IMR-90 (cell line): ENCODE measurements at regions not wholly inside any gene's neighbourhood (a gene's known extent, or its start where the extent isn't known, plus 50 kb on each side); places are given as distances from the start of the nearest gene placed in this dataset.

Experiments
- ATAC-seq: fragments of 200-7000 bp; cut with Tn5 transposase; 2 replicates; pipeline ENCODE4 v1.9.1; 2020; ENCODE audit warnings: low read depth, mild to moderate bottlenecking, moderate library complexity
- BruUV-seq: library from RNA; stranded (reverse); fragments of 400-500 nt; replicated peaks from 2 replicates; lab custom pipeline; 2021; lab: Mats Ljungman, UMichigan
- CTCF ChIA-PET: fragments of 300-600 bp; formaldehyde crosslinking; extraction: SDS; loops from one replicate; lab custom pipeline; 2021; ENCODE audit warnings: antibody characterized with exemption; lab: Yijun Ruan, JAX
- POLR2A ChIA-PET: fragments of 300-600 bp; sonication (Branson Sonifier 250); formaldehyde crosslinking; loops from one replicate; lab custom pipeline; 2022; ENCODE audit warnings: antibody characterized with exemption; ENCODE audit not compliant: unreplicated experiment; lab: Charles Lee
- DNase-seq: peaks from one replicate; pipeline ENCODE4 v3.0.0; 2013
- H2AFZ ChIP-seq: replicated peaks from 2 replicates; pipeline ENCODE3; 2013; ENCODE audit warnings: low read length, mild to moderate bottlenecking; ENCODE audit not compliant: poor library complexity
- H2AK5ac ChIP-seq: 2 replicates; pipeline ENCODE4 v1.6.1; 2013; ENCODE audit warnings: low read depth, low read length, inconsistent platforms
- H2AK9ac ChIP-seq: replicated peaks from 2 replicates; pipeline ENCODE3; 2013; ENCODE audit warnings: mild to moderate bottlenecking, low read depth, low read length, moderate library complexity; ENCODE audit not compliant: poor library complexity
- H2BK120ac ChIP-seq: 2 replicates; pipeline ENCODE4 v1.6.1; 2013; ENCODE audit warnings: low read depth, low read length, inconsistent platforms
- H2BK15ac ChIP-seq: 3 replicates; pipeline ENCODE4 v1.6.1; 2013; ENCODE audit warnings: low read depth, low read length, inconsistent platforms
- H2BK20ac ChIP-seq: 2 replicates; pipeline ENCODE4 v1.6.1; 2013; ENCODE audit warnings: low read depth, mild to moderate bottlenecking, inconsistent platforms, low read length, moderate library complexity
- H2BK5ac ChIP-seq: 2 replicates; pipeline ENCODE4 v1.6.1; 2013; ENCODE audit warnings: mild to moderate bottlenecking, low read depth, low read length, inconsistent platforms; ENCODE audit not compliant: poor library complexity, severe bottlenecking
- H3K14ac ChIP-seq: replicated peaks from 2 replicates; pipeline ENCODE4 v1.6.1; 2013; ENCODE audit warnings: low read depth, low read length, inconsistent platforms
- H3K18ac ChIP-seq: 2 replicates; pipeline ENCODE4 v1.6.1; 2013; ENCODE audit warnings: low read depth, low read length, control low read depth
- H3K23ac ChIP-seq: 2 replicates; pipeline ENCODE4 v1.6.1; 2013; ENCODE audit warnings: low read depth, low read length, inconsistent platforms
- H3K27ac ChIP-seq: 2 replicates; pipeline ENCODE4 v1.5.1; 2013; ENCODE audit warnings: mild to moderate bottlenecking, control low read depth, low read length; ENCODE audit not compliant: insufficient read depth
- H3K27me3 ChIP-seq: 2 replicates; pipeline ENCODE4 v1.6.1; 2013; ENCODE audit warnings: low read length; ENCODE audit not compliant: control insufficient read depth, insufficient read depth
- H3K36me3 ChIP-seq: 2 replicates; pipeline ENCODE4 v1.6.1; 2013; ENCODE audit warnings: low read length, mixed read lengths; ENCODE audit not compliant: control insufficient read depth, insufficient read depth
- H3K4ac ChIP-seq: 2 replicates; pipeline ENCODE4 v1.6.1; 2013; ENCODE audit warnings: low read depth, low read length, inconsistent platforms
- H3K4me1 ChIP-seq: 2 replicates; pipeline ENCODE4 v1.6.1; 2013; ENCODE audit warnings: low read length, mixed read lengths; ENCODE audit not compliant: control insufficient read depth, insufficient read depth
- H3K4me2 ChIP-seq: 2 replicates; pipeline ENCODE4 v1.6.1; 2013; ENCODE audit warnings: low read depth, mild to moderate bottlenecking, control low read depth, low read length, moderate library complexity
- H3K4me3 ChIP-seq: 2 replicates; pipeline ENCODE4 v1.5.1; 2013; ENCODE audit warnings: low read depth, mild to moderate bottlenecking, control low read depth, low read length, moderate library complexity; ENCODE audit not compliant: insufficient read depth
- H3K56ac ChIP-seq: 2 replicates; pipeline ENCODE4 v1.6.1; 2013; ENCODE audit warnings: low read length, inconsistent platforms; ENCODE audit not compliant: insufficient read depth; ENCODE audit errors: extremely low read depth
- H3K79me1 ChIP-seq, 2 experiments: 2 replicates each; pipeline ENCODE4 v1.6.1; 2013; ENCODE audit warnings: low read length in 2 of 2, inconsistent platforms in 1 of 2, low read depth in 1 of 2
- H3K9ac ChIP-seq: 2 replicates; pipeline ENCODE4 v1.6.1; 2013; ENCODE audit warnings: low read depth, low read length, control low read depth
- H3K9me1 ChIP-seq: 2 replicates; pipeline ENCODE4 v1.6.1; 2013; ENCODE audit warnings: low read length, inconsistent platforms; ENCODE audit not compliant: insufficient read depth
- H3K9me3 ChIP-seq: 2 replicates; pipeline ENCODE4 v1.6.1; 2013; ENCODE audit warnings: low read length; ENCODE audit not compliant: control insufficient read depth, insufficient read depth
- H4K20me1 ChIP-seq: 2 replicates; pipeline ENCODE4 v1.6.1; 2013; ENCODE audit warnings: low read length, inconsistent platforms; ENCODE audit not compliant: insufficient read depth
- H4K5ac ChIP-seq: 2 replicates; pipeline ENCODE4 v1.6.1; 2013; ENCODE audit warnings: mild to moderate bottlenecking, low read depth, low read length, control low read depth
- H4K8ac ChIP-seq, 2 experiments: 2 replicates each; pipeline ENCODE4 v1.6.1; 2013; ENCODE audit warnings: low read depth in 2 of 2, low read length in 2 of 2, control low read depth in 1 of 2, inconsistent platforms in 1 of 2
- H4K91ac ChIP-seq: 2 replicates; pipeline ENCODE4 v1.6.1; 2013; ENCODE audit warnings: low read depth, low read length, inconsistent platforms; ENCODE audit not compliant: insufficient read depth
- BHLHE40 ChIP-seq: fragments of 150-350 bp; IDR thresholded peaks from 2 replicates; pipeline ENCODE4 v1.6.1; 2016; ENCODE audit warnings: mild to moderate bottlenecking, low read depth, low read length
- CEBPB ChIP-seq: IDR thresholded peaks from 2 replicates; pipeline ENCODE4 v1.6.1; 2012; ENCODE audit warnings: low read depth, low read length, improper control_type of control experiment
- CHD1 ChIP-seq: IDR thresholded peaks from 2 replicates; pipeline ENCODE4 v1.6.1; 2012; ENCODE audit warnings: low read depth, low read length, improper control_type of control experiment
- FOS ChIP-seq: fragments of 150-350 bp; IDR thresholded peaks from 2 replicates; pipeline ENCODE4 v1.6.1; 2016; ENCODE audit warnings: low read depth, low read length
- MAFK ChIP-seq: IDR thresholded peaks from 2 replicates; pipeline ENCODE4 v1.6.1; 2012; ENCODE audit warnings: low read depth, low read length, improper control_type of control experiment
- MAZ ChIP-seq: IDR thresholded peaks from 2 replicates; pipeline ENCODE4 v1.6.1; 2012; ENCODE audit warnings: low read depth, mild to moderate bottlenecking, low read length, improper control_type of control experiment, moderate library complexity, borderline replicate concordance
- MXI1 ChIP-seq: IDR thresholded peaks from 2 replicates; pipeline ENCODE4 v1.6.1; 2012; ENCODE audit warnings: low read depth, mild to moderate bottlenecking, low read length, moderate library complexity, borderline replicate concordance
- NFE2L2 ChIP-seq: fragments of 150-350 bp; IDR thresholded peaks from 2 replicates; pipeline ENCODE4 v1.6.1; 2016; ENCODE audit warnings: low read depth, mild to moderate bottlenecking, low read length
- POLR2A ChIP-seq: IDR thresholded peaks from 2 replicates; pipeline ENCODE4 v1.6.1; 2012; ENCODE audit warnings: mild to moderate bottlenecking, low read depth, low read length
- RAD21 ChIP-seq: IDR thresholded peaks from 2 replicates; pipeline ENCODE4 v1.6.1; 2012; ENCODE audit warnings: low read length, improper control_type of control experiment
- RCOR1 ChIP-seq: IDR thresholded peaks from 2 replicates; pipeline ENCODE4 v1.6.1; 2012; ENCODE audit warnings: mild to moderate bottlenecking, low read length, improper control_type of control experiment; ENCODE audit not compliant: insufficient replicate concordance
- RFX5 ChIP-seq: IDR thresholded peaks from 2 replicates; pipeline ENCODE4 v1.8.0; 2012; ENCODE audit warnings: low read depth, mild to moderate bottlenecking, low read length, moderate library complexity
- SMC3 ChIP-seq: fragments of 150-350 bp; IDR thresholded peaks from 2 replicates; pipeline ENCODE4 v1.6.1; 2016; ENCODE audit warnings: low read depth, mild to moderate bottlenecking, antibody characterized with exemption, low read length, moderate library complexity
- WGBS, 2 experiments: methylation state at CpG; one replicate each; pipeline versions ENCODE4 v1.1.5 to v1.1.7; 2013; ENCODE audit warnings: missing lambda C conversion rate in 2 of 2; ENCODE audit not compliant: insufficient read length in 1 of 2; ENCODE audit errors: extremely low coverage in 2 of 2; 5-methylcytosine and 5-hydroxymethylcytosine counted together
- dilution Hi-C: fragments of 300-500 bp; cut with HindIII; formaldehyde crosslinking; loops from one replicate; pipeline ENCODE4 v1.14.3; 2018; ENCODE audit warnings: low sequenced_read_pairs; ENCODE audit not compliant: unreplicated experiment
- in situ Hi-C: fragments of 300-500 bp; cut with MboI; formaldehyde crosslinking; loops from 3 replicates; pipeline ENCODE4 v1.14.3; 2019; ENCODE audit warnings: low sequenced_read_pairs, inconsistent platforms, mixed read lengths
- intact Hi-C: fragments of 100-400 bp; cut with micrococcal nuclease; formaldehyde crosslinking; loops from 2 replicates; pipeline ENCODE4 v1.10.0; 2022
- TF ChIP-seq, protein P1 (sequence below): fragments of 150-350 bp; IDR thresholded peaks from 2 replicates; pipeline ENCODE4 v1.6.1; 2016; ENCODE audit warnings: low read depth, mild to moderate bottlenecking, low read length, moderate library complexity, borderline replicate concordance
- TF ChIP-seq, protein P2 (sequence below): fragments of 150-350 bp; IDR thresholded peaks from 2 replicates; pipeline ENCODE4 v1.6.1; 2017; ENCODE audit warnings: mild to moderate bottlenecking, antibody characterized with exemption, low read length, low read depth

DNA sequence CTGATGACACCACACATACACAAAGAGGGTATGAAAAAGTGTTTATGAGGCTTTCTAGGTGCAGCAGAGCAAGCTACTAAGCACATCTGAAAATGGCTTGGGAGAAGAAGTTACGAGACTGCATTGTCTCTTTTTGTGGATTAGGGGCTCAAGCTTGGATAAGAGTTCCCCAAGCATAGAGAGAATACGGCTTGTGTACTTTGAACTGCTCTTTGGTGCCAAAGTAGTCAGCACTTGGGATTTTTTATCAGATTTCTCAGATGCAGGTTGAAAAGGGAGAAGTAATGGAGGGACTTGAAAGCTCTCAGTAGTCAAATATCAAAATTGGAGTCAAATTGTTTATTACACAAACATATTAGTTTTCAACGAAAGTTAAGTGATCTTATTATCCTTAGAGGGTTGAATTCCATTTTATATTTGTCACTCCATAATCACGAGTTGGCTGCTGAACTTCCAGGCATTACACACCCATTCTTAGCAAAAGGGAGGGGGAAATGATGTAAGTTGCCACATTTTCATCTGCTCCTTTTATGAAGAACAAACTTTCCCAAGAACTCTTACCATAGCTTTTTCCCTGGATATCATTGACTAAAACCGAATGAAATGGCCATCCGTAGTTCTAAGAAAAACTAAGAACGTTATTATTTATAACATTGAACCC lies 1904.9 kb downstream of the PCDH7 start:
- Histone ChIP-seq H2AK5ac (no peak overlapping the region), H4K91ac (no peak overlapping the region), H3K36me3 (no peaks in the 10 kb centered on the region), H3K4me1 (no peaks in the 10 kb centered on the region), H3K9ac (no peak overlapping the region), H2BK15ac (no peak overlapping the region), H2AFZ (no peak overlapping the region), H2BK20ac (no peak overlapping the region), H3K27ac (no peak overlapping the region), H4K5ac (no peak overlapping the region), H3K79me1 (no peaks in the 10 kb centered on the region), H3K4me2 (no peak overlapping the region), H3K23ac (no peak overlapping the region), H3K56ac (no peak overlapping the region), H2BK5ac (no peak overlapping the region), H3K9me3 (peaks cover 8% of the 10 kb centered on the region; the same call in 1 of the 2 replicates), H4K8ac (no peak overlapping the region), H2AK9ac (no peak overlapping the region), H3K9me1 (no peaks in the 10 kb centered on the region), H3K18ac (no peak overlapping the region), H3K14ac (no peak overlapping the region), H4K20me1 (no peaks in the 10 kb centered on the region), H3K27me3 (no peaks in the 10 kb centered on the region), H3K4ac (no peak overlapping the region), H3K4me3 (no peak overlapping the region), H2BK120ac (no peak overlapping the region)
- BruUV-seq: no TSS peak
- DNase-seq (no peak), ATAC-seq (no peak)
- dilution Hi-C loops: no loop called here
- POLR2A ChIA-PET: no interaction called here
- TF ChIP-seq NFE2L2 (no peak), SMC3 (no peak), RAD21 (no peak), CEBPB (no peak), CHD1 (no peak), BHLHE40 (no peak), MAZ (no peak), POLR2A (no peak), RFX5 (no peak), MXI1 (no peak), FOS (no peak), RCOR1 (no peak), MAFK (no peak)
- TF ChIP-seq, protein P1, sequence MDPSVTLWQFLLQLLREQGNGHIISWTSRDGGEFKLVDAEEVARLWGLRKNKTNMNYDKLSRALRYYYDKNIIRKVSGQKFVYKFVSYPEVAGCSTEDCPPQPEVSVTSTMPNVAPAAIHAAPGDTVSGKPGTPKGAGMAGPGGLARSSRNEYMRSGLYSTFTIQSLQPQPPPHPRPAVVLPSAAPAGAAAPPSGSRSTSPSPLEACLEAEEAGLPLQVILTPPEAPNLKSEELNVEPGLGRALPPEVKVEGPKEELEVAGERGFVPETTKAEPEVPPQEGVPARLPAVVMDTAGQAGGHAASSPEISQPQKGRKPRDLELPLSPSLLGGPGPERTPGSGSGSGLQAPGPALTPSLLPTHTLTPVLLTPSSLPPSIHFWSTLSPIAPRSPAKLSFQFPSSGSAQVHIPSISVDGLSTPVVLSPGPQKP: no peak
- TF ChIP-seq, protein P2, sequence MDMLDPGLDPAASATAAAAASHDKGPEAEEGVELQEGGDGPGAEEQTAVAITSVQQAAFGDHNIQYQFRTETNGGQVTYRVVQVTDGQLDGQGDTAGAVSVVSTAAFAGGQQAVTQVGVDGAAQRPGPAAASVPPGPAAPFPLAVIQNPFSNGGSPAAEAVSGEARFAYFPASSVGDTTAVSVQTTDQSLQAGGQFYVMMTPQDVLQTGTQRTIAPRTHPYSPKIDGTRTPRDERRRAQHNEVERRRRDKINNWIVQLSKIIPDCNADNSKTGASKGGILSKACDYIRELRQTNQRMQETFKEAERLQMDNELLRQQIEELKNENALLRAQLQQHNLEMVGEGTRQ: no peak
- intact Hi-C loops: no loop called here
- WGBS, 2 experiments: 67% methylated on average over 1 of the region's 7 CpGs; no CpG with 5 or more reads in 1 of the 2 experiments
- CTCF ChIA-PET: no interaction called here
- in situ Hi-C loops: no loop called here
